ENCODE measurements at regions not wholly inside any gene's neighbourhood (a gene's known extent, or its start where the extent isn't known, plus 50 kb on each side); places are given as distances from the start of the nearest gene placed in this dataset.
"Not testable (repeated sequence)": the region's sequence is repeated elsewhere in the genome, so short reads cannot be mapped to it uniquely, and the experiment has no call there.

DNA sequence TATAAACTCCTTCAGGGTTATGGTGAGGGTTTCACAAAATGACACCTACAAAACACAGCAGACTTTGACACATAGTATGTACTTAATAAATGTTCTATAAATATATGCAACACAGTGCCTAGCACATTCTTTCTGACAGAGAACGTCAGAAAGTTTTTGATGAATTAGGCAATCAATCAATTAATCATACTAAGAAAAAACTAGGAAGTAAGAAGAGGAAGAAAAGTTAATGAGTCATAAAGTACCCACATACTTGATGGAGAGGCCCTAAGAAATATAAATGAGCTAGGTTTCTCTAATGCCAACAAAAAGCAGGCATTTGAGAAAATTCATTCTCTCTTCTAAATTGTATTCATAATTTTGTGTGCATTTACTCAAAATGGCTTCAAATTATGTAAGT, 192.7 kb upstream of the VWC2 start:
- H3K27ac ChIP-seq = no peak overlapping the region
- TF ChIP-seq, protein P1, sequence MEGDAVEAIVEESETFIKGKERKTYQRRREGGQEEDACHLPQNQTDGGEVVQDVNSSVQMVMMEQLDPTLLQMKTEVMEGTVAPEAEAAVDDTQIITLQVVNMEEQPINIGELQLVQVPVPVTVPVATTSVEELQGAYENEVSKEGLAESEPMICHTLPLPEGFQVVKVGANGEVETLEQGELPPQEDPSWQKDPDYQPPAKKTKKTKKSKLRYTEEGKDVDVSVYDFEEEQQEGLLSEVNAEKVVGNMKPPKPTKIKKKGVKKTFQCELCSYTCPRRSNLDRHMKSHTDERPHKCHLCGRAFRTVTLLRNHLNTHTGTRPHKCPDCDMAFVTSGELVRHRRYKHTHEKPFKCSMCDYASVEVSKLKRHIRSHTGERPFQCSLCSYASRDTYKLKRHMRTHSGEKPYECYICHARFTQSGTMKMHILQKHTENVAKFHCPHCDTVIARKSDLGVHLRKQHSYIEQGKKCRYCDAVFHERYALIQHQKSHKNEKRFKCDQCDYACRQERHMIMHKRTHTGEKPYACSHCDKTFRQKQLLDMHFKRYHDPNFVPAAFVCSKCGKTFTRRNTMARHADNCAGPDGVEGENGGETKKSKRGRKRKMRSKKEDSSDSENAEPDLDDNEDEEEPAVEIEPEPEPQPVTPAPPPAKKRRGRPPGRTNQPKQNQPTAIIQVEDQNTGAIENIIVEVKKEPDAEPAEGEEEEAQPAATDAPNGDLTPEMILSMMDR (conservative IDR thresholded peaks at IDR 0.05) = no peak

DNA sequence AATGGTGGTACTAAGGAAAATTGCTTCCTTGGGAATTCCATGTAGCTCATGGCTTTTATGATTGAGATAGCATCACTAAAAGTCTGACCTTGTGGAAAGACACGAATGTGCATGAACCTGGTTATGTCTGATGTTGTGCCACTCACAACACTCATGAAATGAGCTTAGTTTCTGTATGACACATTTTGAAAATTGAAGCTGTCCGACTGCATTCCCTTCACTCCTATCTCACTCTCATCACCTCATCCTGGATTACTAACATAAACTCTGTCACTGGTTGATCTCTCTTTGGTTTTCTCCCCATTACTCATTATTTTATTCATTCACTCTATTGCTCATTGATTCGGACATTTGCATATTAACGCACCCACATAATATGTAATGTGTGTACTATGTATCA, 190.0 kb upstream of the VWC2 start:
- H3K27ac ChIP-seq = no peak overlapping the region
- TF ChIP-seq, protein P1 (conservative IDR thresholded peaks at IDR 0.05) = no peak

DNA sequence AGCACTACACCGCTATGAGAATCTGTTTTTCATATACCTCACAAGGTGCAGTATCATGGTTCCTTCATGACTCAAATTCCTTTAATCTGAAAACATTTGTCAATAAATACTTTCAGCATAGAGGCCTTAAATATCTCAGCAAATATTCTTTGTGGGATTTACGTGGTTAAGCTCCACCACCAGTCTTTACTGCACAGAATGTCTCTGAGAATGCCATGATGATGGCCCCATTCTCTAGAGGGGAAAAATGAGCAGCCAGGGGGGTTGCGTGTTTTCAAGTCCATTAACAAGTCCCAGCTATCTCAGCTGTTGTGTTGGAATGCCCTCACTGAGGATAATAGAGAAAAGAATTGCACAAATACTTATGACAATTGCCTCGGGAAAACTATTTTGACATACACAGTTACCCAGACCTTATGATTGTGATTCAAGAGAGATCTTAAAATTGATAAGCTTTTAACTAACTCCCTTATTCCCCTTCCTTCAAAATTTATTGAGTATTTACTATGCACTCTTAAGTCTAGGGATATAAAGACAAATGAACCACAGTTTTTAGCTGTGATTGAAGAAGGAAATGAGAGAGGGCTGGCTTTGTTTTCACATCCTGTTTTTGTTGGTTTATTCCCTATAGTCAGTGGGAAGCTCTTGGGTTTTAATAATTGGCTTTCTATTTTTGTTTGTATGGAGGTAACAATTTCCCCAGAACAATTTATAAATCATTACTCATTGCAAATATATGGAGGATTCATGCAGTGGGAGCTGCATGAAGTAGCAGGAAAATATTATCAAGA, 176.5 kb upstream of the VWC2 start:
- H3K27ac ChIP-seq = no peak overlapping the region
- TF ChIP-seq, protein P1 (conservative IDR thresholded peaks at IDR 0.05) = no peak

DNA sequence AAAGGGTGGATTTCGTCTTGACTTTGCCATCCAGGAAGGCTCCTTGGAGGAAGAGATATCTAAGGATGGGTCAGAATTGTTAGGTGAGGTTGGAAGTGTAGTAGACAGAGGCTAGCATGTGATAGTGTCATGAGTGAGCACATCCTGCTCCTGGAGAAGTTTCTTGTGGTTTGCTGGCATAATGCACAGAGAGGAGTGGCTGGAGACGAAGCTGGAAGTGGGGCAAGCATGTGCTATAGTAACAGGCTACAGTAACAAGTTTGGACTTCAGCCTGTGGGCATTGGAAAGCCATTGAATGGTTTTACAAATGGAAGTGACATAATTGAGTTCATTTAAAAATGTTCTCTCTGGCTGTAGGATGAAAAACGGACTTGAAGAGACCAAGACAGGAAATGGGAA, 175.6 kb upstream of the VWC2 start:
- TF ChIP-seq, protein P1 (conservative IDR thresholded peaks at IDR 0.05) = no peak
- no peak overlapping the region for H3K27ac ChIP-seq

DNA sequence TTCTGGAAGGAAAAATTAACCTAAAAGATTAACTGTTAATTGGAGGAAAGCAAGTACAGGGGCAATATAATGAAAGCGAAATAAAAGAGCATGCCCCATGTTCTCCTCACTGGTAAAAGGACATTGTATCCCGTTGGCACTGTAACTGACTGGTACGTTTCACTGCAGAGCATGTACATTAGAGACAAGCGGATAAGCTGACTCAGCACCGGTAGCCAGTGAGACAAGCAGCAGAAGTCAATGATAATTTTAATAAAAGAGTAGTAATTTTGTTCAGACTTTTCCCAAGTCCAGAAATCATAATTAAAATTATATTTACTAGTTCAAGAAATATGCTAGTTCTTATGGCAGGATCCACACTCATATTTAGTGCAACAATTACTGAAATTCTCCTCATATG, 161.5 kb upstream of the VWC2 start:
- H3K27ac ChIP-seq = no peak overlapping the region
- TF ChIP-seq, protein P1 (conservative IDR thresholded peaks at IDR 0.05) = no peak

DNA sequence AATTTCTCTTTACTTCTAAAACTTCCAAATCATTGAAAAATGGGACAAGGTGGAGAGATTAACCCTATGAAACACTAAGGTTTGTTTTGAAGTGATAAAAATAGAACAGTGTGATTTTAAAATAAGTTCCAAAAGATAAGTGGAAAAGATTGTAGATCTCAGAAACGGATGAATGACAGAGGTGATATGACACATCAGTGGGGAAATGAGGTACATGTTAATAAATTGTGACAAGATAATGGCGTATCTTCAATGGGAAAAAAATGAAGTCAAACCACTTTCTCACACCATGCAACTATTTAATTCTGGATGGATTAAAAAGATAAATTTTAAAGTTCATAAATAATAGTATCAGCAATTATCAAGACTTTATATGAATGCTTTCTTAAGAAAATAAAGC, 159.7 kb upstream of the VWC2 start:
- TF ChIP-seq, protein P1 (conservative IDR thresholded peaks at IDR 0.05) = no peak
- H3K27ac ChIP-seq = no peak overlapping the region

DNA sequence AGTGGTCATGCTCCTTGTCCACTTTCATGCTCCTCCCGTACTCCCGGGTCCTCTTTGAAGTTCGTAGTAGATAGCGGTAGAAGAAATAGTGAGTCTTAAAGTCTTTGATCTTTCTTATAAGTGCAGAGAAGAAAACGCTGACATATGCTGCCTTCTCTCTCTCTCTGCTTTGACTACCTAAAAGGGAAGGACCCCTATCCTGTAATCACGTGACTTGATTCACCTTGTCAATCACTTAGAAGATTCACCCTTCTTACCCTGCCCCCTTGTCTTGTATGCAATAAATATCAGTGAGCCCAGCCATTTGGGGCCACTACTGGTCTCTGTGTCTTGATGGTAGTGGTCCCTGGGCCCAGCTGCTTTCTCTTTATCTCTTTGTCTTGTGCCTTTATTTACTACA, 158.5 kb upstream of the VWC2 start:
- H3K27ac ChIP-seq = not testable (repeated sequence)

DNA sequence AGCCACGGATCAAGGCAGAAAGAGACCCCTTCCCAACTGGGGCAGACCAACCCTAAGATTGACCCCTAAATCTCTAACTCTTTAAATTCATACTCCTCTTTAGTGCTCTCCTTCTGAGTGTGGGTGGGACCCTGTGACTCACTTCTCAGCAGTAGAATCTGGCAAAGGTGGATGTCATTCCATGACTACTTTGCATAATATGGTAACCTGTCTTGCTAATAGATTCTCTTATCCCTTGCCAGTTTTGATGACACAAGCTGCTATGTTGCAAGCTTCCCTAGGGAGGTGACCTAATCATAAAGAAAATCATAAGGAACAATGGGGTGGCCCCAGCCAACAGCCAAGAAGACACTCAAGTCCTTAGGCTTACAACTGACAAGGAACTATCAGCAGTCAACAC, 155.4 kb upstream of the VWC2 start:
- TF ChIP-seq, protein P1 (conservative IDR thresholded peaks at IDR 0.05) = no peak
- H3K27ac ChIP-seq = no peak overlapping the region

Data from VCaP (cell line).